ENCODE measurements at regions not wholly inside any gene's neighbourhood (a gene's known extent, or its start where the extent isn't known, plus 50 kb on each side); places are given as distances from the start of the nearest gene placed in this dataset.

DNA sequence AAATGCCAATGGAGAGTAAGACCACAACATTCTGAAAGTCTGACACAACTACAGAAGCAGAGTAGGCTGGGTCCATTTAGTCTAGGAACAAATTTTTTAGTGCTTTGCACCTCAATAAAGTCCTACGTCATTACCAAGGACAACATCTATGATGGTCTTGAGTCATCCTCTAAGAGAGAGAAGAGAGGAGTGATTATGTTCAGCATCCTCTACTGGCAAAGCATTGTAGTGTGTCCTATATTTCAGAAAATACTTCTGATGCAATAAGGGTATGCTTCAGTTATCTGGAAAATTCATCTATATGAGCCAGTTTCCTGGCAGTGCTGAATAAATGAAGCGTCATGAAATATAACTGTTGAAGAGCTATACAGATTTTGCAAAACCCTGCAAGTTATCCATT, 95.6 kb downstream of the P2RY1 start:
- TF ChIP-seq POLR2AphosphoS5 (IDR thresholded peaks at IDR 0.05; ENCODE audit: low read depth) (no peak), SPI1 (IDR thresholded peaks at IDR 0.05; ENCODE audit: borderline replicate concordance, low read depth) (no peak)
- TF ChIP-seq, protein P1, sequence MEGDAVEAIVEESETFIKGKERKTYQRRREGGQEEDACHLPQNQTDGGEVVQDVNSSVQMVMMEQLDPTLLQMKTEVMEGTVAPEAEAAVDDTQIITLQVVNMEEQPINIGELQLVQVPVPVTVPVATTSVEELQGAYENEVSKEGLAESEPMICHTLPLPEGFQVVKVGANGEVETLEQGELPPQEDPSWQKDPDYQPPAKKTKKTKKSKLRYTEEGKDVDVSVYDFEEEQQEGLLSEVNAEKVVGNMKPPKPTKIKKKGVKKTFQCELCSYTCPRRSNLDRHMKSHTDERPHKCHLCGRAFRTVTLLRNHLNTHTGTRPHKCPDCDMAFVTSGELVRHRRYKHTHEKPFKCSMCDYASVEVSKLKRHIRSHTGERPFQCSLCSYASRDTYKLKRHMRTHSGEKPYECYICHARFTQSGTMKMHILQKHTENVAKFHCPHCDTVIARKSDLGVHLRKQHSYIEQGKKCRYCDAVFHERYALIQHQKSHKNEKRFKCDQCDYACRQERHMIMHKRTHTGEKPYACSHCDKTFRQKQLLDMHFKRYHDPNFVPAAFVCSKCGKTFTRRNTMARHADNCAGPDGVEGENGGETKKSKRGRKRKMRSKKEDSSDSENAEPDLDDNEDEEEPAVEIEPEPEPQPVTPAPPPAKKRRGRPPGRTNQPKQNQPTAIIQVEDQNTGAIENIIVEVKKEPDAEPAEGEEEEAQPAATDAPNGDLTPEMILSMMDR (IDR thresholded peaks at IDR 0.05; ENCODE audit: insufficient read depth, low read length) = no peak
- TF ChIP-seq, protein P2, sequence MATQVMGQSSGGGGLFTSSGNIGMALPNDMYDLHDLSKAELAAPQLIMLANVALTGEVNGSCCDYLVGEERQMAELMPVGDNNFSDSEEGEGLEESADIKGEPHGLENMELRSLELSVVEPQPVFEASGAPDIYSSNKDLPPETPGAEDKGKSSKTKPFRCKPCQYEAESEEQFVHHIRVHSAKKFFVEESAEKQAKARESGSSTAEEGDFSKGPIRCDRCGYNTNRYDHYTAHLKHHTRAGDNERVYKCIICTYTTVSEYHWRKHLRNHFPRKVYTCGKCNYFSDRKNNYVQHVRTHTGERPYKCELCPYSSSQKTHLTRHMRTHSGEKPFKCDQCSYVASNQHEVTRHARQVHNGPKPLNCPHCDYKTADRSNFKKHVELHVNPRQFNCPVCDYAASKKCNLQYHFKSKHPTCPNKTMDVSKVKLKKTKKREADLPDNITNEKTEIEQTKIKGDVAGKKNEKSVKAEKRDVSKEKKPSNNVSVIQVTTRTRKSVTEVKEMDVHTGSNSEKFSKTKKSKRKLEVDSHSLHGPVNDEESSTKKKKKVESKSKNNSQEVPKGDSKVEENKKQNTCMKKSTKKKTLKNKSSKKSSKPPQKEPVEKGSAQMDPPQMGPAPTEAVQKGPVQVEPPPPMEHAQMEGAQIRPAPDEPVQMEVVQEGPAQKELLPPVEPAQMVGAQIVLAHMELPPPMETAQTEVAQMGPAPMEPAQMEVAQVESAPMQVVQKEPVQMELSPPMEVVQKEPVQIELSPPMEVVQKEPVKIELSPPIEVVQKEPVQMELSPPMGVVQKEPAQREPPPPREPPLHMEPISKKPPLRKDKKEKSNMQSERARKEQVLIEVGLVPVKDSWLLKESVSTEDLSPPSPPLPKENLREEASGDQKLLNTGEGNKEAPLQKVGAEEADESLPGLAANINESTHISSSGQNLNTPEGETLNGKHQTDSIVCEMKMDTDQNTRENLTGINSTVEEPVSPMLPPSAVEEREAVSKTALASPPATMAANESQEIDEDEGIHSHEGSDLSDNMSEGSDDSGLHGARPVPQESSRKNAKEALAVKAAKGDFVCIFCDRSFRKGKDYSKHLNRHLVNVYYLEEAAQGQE (IDR thresholded peaks at IDR 0.05; ENCODE audit: insufficient replicate concordance, low read depth) = no peak
